ENCODE measurements at regions not wholly inside any gene's neighbourhood (a gene's known extent, or its start where the extent isn't known, plus 50 kb on each side); places are given as distances from the start of the nearest gene placed in this dataset.

- no peak overlapping the region for H3K4me2 ChIP-seq
- no peak overlapping the region for H3K4me3 ChIP-seq (IDR thresholded peaks at IDR 0.05; ENCODE audit: insufficient read depth, low read depth, low read length)
- no peaks in the 10 kb centered on the region for H3K4me1 ChIP-seq (ENCODE audit: low read depth, poor library complexity, severe bottlenecking)
- no peaks in the 10 kb centered on the region for H4K20me1 ChIP-seq (ENCODE audit: insufficient read depth)
- no peaks in the 10 kb centered on the region for H3K79me2 ChIP-seq (ENCODE audit: insufficient read depth, low read depth)
- no peak overlapping the region for H3K27ac ChIP-seq
- no peak for TF ChIP-seq CTCF (conservative IDR thresholded peaks at IDR 0.05; ENCODE audit: low read depth, low read length)
- no peaks in the 10 kb centered on the region for H3K27me3 ChIP-seq (ENCODE audit: insufficient read depth, low read depth)
- no peak overlapping the region for H3K9ac ChIP-seq
- H2AFZ ChIP-seq (ENCODE audit: low read depth): no peak overlapping the region
- no peaks in the 10 kb centered on the region for H3K36me3 ChIP-seq (ENCODE audit: insufficient read depth)
Observed at GRCh38 chr10:56874950-56875349, 513.9 kb upstream of the ZWINT start.

DNA sequence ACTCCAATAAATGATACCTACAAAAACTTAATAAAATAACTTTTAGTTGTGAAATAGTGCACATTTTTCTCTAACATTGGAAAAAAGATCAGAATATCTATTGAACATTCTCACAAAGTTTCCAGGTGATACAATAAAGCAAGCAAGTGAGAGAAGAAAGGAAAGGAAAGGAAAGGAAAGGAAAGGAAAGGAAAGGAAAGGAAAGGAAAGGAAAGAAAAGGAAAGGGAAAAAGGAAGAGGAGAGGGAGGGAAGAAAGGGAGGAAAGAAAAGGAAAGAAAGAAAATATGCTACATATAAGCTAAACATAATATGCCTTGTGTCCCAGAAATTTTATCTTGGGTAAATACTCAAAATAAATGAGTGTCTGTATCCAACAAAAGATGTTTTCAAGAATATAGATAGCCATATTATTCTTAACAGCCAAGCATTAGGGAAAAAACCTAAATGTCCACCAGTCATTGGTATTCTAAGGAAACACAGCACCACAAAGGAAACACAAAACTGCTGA lies 510.2 kb upstream of the ZWINT start:
- Histone ChIP-seq H3K4me1 (ENCODE audit: low read depth, poor library complexity, severe bottlenecking) (no peaks in the 10 kb centered on the region), H3K9ac (no peak overlapping the region), H4K20me1 (ENCODE audit: insufficient read depth) (no peaks in the 10 kb centered on the region), H2AFZ (ENCODE audit: low read depth) (no peak overlapping the region), H3K79me2 (ENCODE audit: insufficient read depth, low read depth) (no peaks in the 10 kb centered on the region), H3K4me2 (no peak overlapping the region), H3K4me3 (IDR thresholded peaks at IDR 0.05; ENCODE audit: insufficient read depth, low read depth, low read length) (no peak overlapping the region), H3K27ac (no peak overlapping the region), H3K27me3 (ENCODE audit: insufficient read depth, low read depth) (no peaks in the 10 kb centered on the region), H3K36me3 (ENCODE audit: insufficient read depth) (no peaks in the 10 kb centered on the region)
- TF ChIP-seq CTCF (conservative IDR thresholded peaks at IDR 0.05; ENCODE audit: low read depth, low read length): no peak

DNA sequence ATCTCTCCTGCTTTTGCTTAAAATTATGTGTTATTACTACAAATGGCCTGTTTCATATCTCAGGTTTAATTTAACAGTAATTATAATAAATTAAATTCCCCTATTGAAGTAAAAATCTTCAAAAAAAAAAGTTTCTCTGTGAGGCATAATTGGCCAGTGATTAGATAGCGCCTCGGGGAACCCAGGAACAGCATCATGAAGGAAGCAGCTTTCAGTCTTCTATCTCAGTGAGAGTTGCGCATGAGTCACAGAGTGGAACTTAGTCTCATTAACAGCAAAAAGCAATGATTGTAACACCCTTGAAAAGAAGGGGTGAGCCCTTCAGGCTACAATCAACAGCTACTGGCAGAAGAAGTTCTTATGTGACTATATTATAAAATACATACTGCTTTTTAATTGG lies 506.2 kb upstream of the ZWINT start:
- H4K20me1 ChIP-seq (ENCODE audit: insufficient read depth): no peaks in the 10 kb centered on the region
- H3K4me3 ChIP-seq (IDR thresholded peaks at IDR 0.05; ENCODE audit: insufficient read depth, low read depth, low read length): no peak overlapping the region
- H3K36me3 ChIP-seq (ENCODE audit: insufficient read depth): no peaks in the 10 kb centered on the region
- no peak for TF ChIP-seq CTCF (conservative IDR thresholded peaks at IDR 0.05; ENCODE audit: low read depth, low read length)
- no peak overlapping the region for H3K9ac ChIP-seq
- H2AFZ ChIP-seq (ENCODE audit: low read depth): no peak overlapping the region
- H3K27me3 ChIP-seq (ENCODE audit: insufficient read depth, low read depth): no peaks in the 10 kb centered on the region
- H3K4me1 ChIP-seq (ENCODE audit: low read depth, poor library complexity, severe bottlenecking): no peaks in the 10 kb centered on the region
- H3K79me2 ChIP-seq (ENCODE audit: insufficient read depth, low read depth): no peaks in the 10 kb centered on the region
- no peak overlapping the region for H3K27ac ChIP-seq
- H3K4me2 ChIP-seq: no peak overlapping the region

- Histone ChIP-seq H2AFZ (ENCODE audit: low read depth) (no peak overlapping the region), H3K27me3 (ENCODE audit: insufficient read depth, low read depth) (no peaks in the 10 kb centered on the region), H3K27ac (no peak overlapping the region), H3K4me3 (IDR thresholded peaks at IDR 0.05; ENCODE audit: insufficient read depth, low read depth, low read length) (no peak overlapping the region), H3K9ac (no peak overlapping the region), H3K4me2 (no peak overlapping the region), H3K79me2 (ENCODE audit: insufficient read depth, low read depth) (no peaks in the 10 kb centered on the region), H4K20me1 (ENCODE audit: insufficient read depth) (no peaks in the 10 kb centered on the region), H3K36me3 (ENCODE audit: insufficient read depth) (no peaks in the 10 kb centered on the region), H3K4me1 (ENCODE audit: low read depth, poor library complexity, severe bottlenecking) (no peaks in the 10 kb centered on the region)
- no peak for TF ChIP-seq CTCF (conservative IDR thresholded peaks at IDR 0.05; ENCODE audit: low read depth, low read length)
Observed at GRCh38 chr10:56856569-56856968, 495.5 kb upstream of the ZWINT start.

Data from KMS-11 (cell line).